GM21825 (cell line): ENCODE measurements at regions not wholly inside any gene's neighbourhood (a gene's known extent, or its start where the extent isn't known, plus 50 kb on each side); places are given as distances from the start of the nearest gene placed in this dataset.

ENCODE experiments used
- ATAC-seq: cut with Tn5 transposase; IDR thresholded peaks from one replicate; pipeline ENCODE4 v1.9.1; 2021; ENCODE audit warnings: mild to moderate bottlenecking, moderate library complexity; ENCODE audit not compliant: unreplicated experiment

DNA sequence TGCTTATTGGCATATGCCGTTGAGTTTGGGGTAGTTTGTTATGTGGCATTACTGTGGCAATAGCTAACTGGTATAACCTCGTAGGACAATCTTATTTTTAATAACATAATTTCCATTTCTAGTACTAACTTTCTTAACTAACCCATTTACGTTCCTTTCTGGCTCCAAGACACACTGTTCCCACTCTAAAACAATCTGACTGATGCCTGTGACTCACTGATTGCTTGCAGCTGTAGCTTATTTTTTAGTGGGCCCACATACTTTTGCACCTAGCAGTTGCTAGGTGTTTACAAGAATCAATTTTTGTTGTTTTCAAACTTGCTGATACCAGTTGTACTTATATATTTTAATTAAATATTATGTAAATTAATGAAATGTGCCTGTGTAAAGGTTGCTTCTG is 52.2 kb downstream of the FAT3 start:
- ATAC-seq = no peak

DNA sequence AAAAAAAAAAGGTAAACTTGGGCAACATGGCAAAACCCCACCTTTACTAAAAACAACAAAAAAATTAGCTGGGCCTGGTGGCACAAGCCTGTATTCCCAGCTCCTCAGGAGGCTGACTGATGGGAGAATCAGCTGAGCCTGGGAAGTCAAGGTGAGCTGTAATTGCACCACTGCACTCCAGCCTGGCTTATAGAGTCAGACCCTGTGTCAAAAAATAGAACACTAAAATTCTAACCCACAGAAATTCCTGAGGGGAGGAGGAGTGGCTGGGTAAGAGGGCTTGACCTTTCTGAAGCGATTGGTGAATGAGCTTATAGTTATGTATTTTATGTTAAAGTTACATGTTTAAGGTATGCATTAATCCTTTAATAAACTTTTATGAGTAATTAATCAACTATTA is 53.3 kb downstream of the FAT3 start:
- no peak for ATAC-seq

DNA sequence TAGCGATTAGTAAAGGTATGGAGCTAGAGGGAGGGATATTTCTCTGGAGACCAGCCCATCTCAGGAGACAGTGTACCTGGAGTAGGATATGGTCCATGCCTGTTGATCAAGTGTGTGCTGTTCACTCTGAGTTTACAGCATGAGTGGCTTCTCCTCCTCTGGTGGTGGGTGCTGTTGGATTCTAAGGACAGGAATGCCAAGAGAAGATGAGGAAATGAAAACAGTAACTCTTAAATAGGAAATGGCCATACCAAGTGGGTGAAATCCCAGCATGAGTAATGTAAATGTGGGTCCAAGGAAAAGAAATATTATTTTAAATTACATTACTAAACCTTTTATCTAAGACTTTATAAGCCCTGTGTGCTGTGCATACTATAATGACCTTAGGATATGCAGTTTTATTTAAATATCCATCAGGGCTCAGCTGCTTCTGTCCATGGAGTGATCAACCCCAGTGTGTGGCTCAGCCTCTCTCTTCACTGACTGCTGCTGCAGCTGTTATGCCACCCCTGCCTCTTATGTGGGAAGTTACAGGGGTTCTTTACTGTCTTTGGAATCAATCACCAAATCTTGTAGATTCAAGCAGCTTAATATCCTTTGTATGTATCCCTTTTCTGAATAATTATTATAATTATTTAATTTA is 54.3 kb downstream of the FAT3 start:
- ATAC-seq = no peak

DNA sequence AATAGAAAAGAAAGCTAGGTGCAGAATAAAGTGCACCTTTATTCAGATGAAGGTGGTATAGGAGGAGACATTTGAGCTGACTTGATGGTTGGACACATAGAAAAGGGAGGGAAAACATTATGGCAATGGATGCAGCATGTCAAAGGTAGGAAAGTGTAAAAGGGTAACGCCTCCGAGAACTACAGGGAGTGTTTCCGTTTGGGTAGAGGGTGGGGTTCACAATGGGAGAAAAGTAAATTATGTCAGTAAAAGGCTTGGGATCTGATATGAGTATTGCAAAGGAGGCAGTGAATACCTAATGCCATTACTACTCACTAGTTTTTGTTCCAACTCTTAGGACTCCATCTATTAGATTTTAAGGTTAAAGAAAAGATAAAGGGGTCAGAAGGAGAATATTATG is 59.5 kb downstream of the FAT3 start:
- ATAC-seq = no peak

DNA sequence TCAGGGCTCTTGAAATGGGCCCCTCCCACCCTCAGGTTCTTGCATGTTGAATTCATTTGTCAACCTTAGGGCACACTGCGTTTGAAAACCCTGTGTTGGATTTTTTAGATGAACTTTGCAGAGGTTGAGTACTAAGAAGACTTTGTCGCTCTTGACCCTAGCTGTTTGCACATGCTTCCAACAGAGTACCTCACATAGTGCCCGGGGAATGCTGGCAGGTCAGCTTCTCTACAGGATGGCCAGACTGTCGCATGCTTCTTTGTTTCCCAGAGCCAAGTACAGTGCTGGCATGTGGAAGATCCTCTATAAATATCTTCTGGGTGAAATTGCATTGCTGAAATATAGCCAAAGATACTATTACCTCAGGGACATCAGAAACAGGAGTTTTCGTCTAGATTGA is 59.9 kb downstream of the FAT3 start:
- no peak for ATAC-seq

DNA sequence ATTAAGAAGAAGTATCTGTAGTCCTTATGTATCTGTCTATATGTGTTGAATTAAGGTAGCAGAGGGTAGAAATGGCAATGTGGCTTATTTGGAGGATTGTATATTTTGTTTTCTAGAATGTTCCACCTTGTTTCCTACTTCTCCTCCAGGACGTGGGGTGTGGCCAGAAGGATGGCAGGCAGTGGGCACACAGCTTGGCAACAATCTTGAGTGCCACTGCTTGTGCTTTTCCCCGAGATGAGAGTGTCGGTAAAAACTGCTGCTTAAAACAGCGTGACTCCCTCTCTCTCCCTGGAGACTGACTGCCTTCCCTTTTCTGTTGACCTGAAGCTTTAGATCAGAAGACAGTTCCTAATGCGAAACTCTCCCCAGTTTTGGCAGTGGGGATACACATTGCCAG is 61.2 kb downstream of the FAT3 start:
- ATAC-seq = no peak

DNA sequence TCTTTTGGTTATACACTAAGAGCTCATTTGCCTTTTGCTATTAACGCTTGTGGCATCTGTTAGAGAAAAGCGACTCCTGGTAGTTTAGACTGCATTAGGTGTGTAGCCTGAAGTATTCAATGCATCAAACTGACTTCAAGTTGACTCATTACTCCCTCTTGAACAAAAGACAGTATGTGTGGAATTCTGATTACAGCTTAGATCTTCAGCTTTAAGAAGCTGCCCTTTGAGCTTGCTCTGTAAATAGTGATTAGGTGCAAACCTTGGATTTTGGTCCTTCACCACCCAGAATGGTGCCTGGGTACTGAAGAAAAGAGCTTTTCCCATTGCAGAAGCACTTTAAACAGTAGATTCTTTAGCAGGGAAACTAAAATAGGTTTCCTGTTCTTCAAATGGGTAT is 62.1 kb downstream of the FAT3 start:
- ATAC-seq = no peak

DNA sequence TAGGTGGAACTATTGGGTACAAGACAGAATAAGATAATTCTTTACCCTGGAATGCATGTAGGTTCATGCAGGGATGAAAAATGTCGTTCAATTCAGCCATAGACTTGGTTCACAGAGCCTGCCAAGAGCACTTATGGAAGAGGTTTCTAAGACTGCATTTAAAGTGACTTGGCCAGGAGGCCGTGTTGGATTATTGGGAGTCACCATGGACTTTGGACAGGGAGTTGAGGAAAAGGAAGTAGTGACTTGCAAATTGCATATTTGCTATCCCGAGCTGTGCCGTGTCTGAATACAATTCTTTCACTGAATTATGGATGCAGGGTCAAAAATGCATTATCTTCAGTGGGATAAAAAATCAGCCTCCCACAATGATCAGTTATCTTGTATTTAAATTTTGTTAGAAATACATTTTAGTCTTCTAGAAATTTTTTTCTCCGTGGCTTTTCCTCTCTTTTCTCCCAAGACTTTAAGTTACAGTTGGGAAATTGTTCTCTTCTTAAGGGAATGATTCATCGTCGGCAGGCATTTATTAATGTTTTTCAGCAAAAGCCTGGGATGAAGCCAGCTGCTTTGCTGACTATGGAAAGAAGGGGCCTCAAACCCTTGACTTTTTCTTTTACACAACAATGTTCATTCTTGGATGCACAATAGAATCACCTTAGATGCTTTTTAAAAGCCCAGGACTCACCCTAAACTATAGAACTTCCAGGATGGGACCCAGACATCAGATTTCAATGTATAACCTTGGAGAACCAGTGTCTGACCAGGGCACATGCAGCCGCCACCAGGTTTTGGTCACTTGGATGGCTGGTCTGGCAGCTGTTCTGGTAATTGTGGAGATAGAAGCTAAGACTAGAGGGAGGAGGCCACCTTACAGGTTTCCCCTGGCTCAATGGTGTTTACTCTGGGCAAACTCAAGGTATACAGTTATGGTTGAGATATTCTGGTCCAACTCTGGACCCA is 70.8 kb downstream of the FAT3 start:
- no peak for ATAC-seq

DNA sequence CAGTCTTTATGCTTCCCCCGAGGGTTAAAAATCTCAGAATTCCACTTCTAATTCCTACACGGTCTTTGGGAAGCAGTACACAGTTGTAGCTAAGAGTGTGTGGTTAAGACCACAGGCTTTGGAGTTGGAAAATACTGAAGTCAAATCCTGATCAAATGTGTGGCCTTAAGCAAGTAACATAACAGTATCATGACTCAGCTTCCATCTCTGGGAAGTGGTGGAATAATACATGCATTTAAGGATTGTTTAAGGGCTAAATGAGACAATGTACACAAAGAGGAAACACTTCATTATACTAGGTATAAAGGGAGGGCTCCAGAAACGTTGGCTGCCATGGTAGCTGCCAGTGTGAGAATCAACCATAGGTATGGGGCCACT is 71.5 kb downstream of the FAT3 start:
- no peak for ATAC-seq

DNA sequence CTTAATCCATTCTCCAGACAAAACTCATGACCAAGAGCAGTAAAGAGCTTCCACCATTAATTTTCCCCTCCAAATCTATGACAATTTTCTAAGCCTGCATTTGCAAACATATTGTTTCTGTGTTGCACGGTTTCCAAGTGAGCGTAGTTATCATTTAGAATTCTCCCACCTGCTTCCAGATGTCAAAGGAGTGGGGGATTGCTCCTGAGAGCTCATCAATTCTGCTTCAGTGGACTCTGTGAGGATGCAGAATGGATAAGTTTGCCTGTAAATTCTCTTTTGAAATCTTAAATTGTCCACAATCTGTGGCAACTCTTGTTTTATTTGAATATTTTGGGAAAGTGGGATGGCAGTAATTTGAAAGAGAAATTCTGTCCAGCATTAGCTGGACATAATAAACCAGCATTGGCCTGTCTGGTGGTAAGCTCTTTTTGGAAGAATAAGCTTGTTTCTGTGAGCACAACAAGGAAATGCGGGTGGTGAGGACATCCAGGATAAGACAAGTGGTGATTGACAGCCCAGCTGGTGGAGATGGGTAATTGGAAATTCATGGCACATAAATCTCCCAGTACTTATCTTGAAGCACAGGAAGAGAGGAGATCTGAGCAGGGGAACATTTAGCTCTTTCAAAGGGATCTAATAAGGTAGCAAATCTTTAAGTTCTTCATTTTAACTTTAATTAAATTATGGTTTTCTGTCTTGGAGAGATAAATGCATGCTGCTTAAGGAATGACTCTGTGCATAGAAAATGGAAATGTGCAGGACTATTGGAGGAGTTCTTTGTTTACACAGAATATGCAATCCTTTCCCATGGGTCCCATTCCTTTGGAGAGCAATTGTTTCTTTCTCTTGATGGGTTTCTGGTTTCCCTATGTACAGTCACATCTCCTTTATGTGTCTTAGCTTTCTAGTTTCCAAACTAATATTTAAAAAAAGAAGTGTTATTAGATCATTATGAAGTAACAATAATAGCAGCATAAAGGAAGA is 73.2 kb downstream of the FAT3 start:
- ATAC-seq = no peak

DNA sequence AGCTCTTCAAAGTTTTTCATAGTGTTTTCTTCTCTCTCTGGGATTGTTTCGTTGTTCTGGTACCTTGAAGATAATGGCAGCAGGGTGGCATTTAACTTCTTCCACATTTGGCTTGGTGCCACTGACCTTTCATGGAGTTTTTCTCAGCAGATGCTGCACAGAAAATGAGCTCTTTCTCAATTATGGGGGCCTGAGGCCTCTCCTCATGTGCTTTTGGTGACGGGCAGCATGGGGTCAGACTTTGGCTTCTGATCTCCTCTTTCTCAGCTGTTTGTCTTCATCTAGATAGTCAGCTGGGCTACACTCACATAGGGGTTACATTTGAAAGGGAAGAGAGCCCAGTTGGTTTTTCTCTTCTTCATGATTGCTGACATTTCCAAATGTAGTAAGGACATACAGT is 76.3 kb downstream of the FAT3 start:
- ATAC-seq = no peak

DNA sequence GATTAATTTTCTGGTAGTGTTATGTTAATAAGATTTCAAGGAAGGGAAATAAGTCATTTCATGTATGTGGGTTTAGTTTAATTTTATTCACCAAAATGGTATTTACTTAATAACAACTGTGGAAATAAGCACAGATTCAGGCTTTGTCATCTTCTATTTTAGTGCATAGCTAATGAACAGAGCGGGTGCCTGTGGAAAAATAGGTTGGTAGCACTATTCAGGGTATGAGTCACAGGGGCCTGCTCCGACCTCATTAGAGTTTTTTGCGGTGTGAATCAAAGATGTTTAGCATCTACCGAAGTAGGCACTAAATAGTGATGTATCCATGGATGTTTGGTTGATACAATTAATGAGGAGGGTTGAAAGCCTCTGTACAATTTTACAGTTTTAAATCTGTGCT is 78.2 kb downstream of the FAT3 start:
- ATAC-seq = no peak

DNA sequence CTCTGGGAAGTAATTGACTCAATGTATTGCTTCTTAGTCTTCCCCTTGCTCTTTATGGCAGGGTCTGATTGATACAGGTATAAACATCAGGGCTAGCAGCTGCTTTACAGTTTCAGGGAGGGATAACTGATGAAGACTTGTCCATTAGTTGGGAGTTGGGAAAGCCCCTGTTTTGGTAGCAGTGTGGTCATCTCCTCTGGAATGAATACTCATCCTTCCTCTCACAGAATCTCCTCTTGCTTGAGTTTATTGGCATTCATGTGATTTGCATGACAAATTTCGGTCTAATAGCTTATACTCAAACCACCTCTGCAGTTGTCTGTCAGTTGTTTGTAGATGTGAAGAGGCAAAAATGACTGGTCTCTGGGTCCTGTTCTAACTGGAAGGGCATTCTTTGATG is 79.7 kb downstream of the FAT3 start:
- no peak for ATAC-seq

DNA sequence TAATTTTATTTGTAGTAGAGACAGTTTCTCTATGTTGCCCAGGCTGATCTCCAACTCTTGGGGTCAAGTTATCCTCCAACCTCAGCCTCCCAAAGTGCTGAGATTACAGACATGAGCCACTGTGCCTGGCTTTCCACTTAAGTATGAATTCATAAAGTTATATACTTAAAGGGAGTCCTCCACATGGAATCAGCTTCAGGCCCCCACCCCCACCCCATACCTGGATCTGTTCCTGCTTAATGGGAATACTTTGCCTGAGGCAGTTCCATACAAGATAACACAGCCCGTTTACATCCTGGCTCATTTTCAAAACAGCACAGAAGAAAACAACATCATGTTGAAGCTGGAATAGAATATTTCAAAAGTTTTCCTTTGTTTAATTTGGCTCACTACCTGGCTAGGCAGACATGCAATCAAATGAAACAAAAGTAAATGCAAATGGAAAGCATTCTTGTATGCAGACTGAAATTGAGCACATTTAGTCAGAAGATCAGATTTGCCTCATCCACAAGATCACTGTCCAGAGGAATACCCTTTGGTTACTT is 82.4 kb downstream of the FAT3 start:
- no peak for ATAC-seq

DNA sequence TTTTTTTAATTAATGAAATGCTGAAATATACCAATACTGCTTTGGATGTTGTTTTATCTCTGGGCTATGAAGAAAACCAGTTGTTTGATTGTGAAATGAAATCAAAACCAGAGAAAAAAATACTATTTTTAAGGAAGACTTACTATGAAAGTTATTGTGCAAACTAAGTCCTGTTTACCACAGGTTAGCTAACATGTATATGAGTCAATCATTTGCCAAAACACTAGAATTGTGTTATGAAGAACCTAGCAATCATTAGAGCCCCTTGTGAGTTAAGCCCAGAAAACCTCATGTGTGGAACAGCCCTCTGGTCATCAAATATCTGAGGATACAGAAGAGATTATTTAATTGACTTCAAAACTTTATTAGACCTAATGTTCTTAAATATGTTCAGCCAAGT is 83.7 kb downstream of the FAT3 start:
- no peak for ATAC-seq

DNA sequence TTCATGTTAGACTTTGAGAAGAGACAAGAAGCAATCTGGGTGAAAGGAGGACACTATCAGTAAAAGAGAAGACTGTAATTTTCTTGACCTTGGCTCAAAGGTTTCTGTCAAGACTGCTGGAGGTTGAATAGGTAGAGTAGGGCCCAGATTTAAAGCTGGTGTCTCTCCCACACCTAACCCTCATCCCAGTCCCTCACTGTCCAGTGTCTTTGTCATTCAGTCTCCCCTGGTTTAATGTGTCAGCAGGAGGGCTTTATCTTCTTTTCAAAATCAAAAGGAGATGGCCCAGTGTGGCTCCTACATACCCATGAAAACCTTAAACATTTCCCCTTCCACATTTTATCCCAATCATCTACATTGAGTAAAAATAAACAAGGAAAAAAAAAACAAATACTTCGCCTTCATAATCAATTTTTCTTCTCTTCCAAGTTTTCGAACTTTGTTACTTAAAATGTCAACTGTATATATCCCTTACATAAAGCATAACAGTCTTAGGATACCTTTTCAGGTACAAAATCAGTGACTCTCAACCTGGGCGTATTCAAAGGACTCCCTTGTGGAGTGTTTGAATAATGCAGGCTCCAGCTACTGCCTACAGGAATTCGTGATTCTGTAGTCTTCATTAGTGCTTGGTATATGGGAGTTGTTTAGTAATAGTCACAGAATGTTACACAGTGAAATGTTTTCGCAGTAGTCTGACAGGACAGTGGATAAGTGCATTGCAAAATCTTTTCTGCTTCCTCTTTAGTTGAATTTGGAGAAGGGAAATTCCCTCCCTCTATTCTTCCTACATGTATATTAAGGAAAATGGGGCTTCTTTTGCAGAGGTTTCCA is 87.2 kb downstream of the FAT3 start:
- no peak for ATAC-seq

DNA sequence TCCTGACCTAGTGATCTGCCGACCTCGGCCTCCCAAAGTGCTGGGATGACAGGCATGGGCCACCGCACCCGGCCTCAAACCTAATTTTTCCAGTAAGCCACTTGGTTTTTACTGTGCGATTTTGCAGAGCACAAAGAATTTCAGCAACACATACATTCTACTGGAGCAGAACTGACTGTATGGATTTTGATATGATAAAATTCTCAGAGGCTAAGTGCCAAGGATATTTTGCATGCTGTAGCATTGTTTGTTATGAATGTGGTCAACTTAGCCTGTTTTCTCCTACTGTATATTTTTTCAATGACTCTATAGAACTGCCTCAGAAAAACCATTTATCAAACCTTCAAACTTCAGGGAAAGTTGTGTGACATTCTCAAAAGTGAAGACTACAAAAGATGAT is 89.2 kb downstream of the FAT3 start:
- ATAC-seq = no peak

DNA sequence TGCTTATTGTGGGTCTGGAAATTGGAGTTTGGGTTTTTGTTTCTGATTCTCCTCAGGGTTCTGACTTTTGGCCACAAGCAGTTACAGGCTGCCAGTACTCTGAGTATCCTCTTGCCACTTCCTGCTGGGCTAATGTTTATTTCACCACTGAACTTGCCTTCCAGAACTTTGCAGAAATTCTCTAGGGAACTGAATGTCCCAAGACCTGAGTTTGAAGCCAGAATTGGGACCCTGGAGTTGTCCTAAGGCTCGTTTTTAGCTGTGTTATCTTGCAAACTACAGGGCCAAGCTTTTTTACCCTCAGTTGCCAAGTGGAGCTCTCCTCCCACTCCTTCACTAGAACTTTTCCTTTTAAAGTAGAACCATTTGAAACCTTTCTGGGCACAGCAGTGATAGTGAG is 89.9 kb downstream of the FAT3 start:
- no peak for ATAC-seq

DNA sequence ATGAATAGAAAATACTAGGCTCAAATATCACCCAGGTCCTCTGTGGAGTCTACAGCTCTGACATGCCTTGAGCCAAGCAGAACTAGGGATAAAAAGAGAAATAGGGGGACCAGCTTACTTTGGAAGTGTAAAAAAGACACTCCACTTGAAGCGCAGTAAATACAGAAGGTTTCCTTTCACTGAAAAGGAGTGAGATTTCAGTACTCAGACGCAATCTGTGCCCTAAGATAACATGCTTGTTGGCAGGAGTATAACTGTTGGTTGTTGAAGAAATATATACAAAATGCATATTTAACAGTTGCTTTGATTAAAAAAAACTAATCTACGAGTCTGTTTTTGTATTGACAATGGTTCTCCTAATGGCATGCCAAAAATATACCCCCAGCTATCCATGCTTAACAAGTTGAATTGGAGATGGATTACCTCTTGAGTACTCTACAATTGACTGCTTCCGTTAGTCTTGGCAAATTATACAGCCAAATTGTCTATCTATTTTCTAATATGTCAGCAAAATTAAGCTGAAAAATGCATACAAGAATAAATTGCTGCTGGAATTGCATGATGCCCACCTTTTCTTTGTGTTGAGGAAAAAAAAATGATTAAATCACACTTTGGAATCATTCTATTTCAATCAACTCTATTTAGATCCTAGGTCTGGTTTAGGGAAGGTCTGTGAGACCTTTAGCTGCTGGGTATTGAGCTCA is 91.6 kb downstream of the FAT3 start:
- no peak for ATAC-seq

DNA sequence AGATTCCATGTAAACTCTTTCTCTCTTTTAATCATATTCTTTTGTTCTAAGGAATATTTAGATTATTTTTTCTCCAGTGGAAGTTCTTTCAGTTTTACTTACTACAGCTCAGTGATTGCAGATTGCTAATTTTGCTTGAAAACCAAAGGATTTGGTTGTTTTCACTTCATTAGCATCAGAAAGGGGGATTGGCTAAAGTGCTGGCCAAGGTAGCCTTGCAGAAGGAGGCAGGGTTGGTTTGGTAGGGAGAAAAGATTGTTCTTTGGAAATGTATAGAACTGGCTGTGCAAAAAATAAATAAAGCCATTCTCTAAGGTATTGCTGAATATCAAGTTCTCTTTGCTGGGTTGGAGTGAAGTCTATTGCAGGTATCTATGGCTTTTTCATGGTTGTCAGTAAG is 92.6 kb downstream of the FAT3 start:
- ATAC-seq = no peak
